ENCODE measurements at regions not wholly inside any gene's neighbourhood (a gene's known extent, or its start where the extent isn't known, plus 50 kb on each side); places are given as distances from the start of the nearest gene placed in this dataset.
"Not testable (repeated sequence)": the region's sequence is repeated elsewhere in the genome, so short reads cannot be mapped to it uniquely, and the experiment has no call there.

DNA sequence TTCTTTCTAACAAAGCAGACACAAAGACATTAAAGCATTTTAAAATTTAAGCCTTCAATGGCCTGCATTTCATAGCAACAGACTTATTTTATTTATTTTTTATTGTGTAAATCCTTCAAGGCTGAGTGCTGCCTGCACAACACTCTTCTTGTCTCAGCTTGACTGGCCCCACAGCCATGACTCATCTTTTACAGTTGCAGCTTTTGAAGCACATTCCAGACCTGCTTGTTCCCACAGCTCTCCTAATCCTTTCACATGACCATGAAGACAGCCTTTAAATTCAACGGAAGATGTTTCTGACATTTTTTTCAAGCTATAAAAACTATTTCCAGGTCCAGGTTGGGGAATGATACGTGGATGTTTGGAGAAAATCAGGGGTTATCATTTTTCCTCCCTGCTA lies 276.9 kb upstream of the TACR3 start:
- DNase-seq (ENCODE audit: low spot score) = no peak

DNA sequence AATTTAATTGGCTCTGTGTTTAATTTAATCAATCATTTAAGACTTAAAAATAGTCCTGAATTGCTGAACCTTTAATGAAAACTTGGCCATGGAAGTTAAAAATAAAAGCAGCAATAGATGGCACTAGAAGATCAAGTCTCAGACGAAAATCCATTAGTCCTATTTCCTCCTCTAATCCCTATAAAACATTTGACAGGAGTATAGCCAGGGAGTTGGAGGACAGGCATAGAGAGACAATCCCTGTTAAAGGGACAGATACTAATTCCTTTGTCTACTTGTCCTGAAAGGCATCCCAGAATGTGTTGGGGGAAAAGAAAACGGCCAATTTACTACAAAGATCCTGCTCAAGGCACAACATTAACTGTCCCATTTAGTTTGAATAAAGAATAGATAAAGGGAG lies 276.3 kb upstream of the TACR3 start:
- no peak for DNase-seq (ENCODE audit: low spot score)

DNA sequence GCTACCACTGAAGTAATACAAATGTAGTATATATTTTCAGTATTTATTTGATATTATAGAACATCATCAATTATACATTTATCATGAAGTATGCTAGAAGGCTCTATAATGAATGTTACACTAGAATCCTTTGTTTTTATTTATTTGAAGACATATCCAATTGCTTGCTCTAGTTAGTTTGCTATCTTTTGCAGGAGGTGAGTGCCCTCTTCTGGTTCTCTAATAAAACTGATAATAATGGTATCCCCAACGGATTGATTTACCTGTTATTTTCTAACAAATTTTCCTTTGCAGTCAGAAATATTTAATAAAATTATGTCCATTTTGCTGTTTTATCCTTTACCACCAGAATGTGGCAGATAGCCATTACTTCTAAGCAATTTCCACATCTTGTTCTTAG lies 274.3 kb upstream of the TACR3 start:
- DNase-seq (ENCODE audit: low spot score) = peak; percentile 41

DNA sequence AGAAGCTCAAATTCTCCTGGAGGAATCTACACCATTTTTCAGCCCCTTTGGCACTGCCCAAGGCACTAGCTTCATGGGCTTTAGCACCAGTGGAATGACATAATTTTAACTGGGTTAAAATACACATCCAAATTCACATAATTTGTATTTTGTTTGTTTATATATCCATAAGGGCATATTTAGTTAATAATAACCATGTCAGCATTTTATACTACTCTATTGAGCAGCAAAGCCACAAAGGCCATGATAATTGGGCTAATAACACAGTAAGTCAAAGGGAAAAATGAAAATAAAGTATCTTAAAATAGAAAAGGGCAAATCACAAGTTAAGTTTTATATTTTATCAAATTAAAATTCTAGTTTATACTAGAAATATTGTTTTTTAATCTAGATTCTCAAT lies 262.7 kb upstream of the TACR3 start:
- DNase-seq (ENCODE audit: low spot score) = no peak

DNA sequence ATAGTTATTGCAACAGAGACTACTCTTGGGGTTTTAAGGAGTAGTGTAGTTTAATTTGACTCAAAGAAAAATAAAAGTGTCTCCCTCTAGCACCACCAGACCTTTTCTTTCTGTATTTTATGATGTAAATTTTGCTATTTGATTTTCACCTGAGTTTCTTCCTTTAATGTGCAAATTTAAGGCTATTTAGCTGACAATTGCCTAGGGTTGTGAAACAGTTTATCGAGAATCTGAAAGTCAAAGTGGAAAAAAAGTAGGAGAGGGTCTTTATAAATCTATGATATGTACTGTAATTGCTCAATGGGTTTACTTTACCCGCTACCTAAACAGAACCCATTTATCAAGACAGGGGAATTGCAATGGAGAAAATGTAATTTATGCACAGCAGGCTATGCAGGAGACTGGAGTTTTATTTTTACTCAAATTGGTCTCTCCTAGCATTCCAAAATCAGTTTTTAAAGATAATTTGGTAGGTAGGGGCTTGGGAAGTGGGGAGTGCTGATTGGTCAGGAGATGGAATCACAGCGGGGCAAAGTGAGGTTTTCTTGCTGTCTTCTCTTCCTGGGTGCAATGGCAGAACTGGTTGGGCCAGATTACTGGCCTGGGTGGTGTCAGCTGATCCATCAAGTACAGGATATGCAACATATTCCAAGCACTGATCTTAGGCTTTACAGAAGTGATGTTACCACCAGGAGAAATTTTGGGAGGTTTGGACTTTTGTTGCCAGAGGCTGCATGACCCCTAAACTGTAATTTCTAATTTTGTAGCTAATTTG lies 228.6 kb upstream of the TACR3 start:
- no peak for DNase-seq (ENCODE audit: low spot score)

DNA sequence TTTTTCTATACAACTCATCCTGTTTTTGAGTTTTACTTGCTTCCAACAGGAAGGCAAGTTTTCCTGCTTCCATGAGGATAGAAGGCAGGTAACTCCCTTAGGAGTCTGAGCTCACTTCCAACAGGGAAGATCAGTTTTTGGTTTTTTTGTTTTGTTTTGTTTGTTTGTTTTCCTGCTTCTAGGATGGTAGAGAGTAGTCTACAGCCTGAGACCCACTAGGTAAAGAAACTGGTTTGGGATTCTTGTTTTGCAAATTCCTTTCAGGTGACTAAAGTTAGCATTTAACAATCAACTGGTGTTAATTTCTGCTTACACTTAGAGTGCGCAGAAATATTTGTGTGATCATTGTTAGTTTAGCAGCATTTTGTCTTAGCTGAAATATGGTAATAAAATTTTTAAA lies 227.8 kb upstream of the TACR3 start:
- no peak for DNase-seq (ENCODE audit: low spot score)

DNA sequence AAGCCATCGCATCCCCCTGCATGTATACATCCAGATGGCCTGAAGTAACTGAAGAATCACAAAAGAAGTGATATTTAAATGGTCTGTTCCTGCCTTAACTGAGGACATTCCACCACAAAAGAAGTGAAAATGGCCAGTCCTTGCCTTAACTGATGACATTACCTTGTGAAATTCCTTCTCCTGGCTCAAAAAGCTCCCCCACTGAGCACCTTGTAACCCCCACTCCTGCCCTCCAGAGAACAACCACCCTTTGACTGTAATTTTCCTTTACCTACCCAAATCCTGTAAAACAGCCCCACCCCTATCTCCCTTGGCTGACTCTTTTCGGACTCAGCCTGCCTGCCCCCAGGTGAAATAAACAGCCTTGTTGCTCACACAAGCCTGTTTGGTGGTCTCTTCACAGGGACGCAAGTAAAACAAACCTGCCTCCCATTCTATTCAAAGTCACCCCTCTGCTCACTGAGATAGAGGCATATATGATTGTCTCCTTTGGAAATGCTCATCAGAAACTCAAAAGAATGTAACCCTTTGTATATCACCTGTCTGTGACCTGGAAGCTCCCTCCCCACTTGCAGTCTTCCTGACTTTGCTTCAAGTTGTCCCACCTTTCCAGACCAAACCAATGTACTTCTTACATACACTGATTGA lies 227.0 kb upstream of the TACR3 start:
- DNase-seq (ENCODE audit: low spot score) = not testable (repeated sequence)

DNA sequence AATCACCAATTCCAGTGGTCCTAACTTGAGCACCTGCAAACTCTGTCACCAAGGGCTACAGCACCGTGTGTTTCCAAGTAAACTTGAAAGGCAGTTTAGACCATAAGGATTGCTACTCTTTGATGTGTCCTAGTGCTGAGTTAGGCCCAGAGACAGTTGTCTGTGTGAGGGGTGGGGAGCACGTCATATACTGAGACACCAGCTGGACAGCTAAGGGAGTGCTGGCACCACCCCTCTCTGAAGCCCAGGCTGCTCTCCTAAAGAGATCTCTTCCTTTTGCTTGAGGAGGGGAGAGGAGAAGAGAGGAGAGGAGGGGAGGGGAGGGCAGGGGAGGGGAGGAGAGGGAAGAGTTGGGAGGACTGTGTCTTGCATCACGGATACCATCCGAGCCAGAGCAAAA lies 218.7 kb upstream of the TACR3 start:
- no peak for DNase-seq (ENCODE audit: low spot score)

DNA sequence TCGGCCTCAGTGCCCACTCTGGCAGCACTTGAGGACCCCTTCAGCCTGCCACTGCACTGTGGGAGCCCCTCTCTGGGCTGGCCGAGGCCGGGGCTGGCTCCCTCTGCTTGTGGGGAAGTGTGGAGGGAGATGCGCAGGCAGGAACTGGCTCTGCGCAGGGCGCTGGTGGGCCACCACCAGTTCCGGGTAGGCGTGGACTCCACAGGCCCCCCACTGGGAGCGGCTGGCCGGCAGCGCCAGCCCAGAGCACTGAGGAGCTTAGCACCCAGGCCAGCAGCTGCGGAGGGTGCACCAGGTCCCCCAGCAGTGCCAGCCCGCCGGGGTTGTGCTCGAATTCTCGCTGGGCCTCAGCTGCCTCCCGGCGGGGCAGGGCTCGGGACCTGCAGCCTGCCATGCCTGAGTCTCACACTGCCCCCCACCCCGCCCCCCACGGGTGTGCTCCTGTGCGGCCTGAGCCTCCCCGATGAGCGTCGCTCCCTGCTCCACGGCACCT lies 216.9 kb upstream of the TACR3 start:
- no peak for DNase-seq (ENCODE audit: low spot score)

DNA sequence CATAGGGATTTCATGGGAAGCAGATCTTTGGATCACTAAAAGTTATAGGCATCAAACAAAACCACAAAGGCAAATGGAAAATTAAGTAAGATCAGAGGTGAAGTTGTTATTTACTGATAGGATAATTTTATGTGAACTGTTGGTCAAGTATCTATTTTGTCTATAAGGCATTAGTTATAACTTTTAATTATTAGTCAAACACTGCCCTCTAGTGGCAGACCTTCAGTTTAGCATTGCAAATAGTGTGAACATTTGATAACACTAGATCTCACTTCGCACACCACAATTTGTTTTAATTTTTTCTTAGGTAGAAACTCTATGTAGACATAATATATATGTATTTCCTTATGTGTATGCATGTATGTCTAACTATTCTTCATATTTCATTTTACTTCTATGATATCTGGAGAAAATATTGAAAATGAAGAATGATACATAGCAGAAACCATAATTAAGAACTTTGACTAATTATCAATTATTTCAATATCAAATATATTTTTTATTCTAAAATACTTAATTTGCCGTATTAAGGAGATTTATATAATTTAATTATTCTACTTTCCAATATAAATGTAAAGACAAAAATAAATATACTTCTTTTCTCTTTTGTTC lies 214.5 kb upstream of the TACR3 start:
- DNase-seq (ENCODE audit: low spot score) = peak; percentile 75

DNA sequence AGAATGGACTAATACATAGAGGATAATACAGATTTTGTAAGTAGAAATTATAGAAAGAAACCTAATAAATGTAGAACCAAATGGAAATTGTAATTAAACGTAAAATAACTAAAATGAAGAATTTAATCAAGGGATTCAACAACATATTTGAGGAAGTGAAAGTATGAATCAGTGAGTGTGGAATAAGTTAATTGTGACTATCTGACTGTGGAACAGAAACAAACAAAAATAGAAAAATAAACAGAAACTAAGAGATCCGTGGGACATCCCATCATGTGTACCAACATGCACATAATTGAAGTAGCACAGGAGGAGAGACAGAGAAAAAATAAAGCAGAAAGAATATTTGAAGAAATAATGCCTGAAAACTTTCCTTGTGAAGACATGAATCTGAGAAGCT lies 208.6 kb upstream of the TACR3 start:
- DNase-seq (ENCODE audit: low spot score) = no peak

DNA sequence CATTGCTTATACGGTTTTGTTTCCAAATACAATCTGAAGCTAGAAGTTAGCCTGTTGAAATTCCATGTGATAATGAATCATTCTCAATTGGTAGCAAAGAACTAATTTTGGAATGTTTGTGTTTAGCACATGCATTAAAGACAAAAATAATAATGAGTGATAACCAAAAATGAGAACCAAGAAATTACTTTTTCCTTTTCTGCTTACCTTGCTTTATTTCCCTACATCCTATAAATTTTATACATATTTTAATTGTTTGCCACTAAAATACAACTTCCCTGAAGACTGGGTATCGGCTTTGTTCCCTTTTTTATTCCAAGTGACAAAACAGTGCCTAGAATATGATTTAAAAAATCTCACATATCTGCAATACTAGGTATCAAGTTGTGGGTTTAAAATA lies 203.8 kb upstream of the TACR3 start:
- no peak for DNase-seq (ENCODE audit: low spot score)

DNA sequence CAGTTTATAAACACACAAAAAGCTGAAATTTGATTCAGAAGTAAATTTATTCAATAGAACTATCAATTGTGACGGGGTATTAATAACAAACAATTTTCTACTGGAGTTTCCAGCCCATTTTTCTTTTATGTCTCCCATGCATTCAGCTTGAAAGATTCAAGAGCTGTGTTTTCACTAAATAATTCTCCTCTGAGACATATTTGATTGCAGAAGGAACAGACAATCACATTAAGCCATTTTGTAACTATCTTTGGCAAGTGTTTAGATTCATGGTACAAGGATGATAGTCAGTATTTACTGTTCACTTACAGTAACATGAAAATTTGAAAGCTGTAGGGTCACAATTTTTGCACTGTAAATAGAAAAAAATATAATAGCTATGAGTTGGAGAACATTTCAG lies 198.4 kb upstream of the TACR3 start:
- DNase-seq (ENCODE audit: low spot score) = no peak

DNA sequence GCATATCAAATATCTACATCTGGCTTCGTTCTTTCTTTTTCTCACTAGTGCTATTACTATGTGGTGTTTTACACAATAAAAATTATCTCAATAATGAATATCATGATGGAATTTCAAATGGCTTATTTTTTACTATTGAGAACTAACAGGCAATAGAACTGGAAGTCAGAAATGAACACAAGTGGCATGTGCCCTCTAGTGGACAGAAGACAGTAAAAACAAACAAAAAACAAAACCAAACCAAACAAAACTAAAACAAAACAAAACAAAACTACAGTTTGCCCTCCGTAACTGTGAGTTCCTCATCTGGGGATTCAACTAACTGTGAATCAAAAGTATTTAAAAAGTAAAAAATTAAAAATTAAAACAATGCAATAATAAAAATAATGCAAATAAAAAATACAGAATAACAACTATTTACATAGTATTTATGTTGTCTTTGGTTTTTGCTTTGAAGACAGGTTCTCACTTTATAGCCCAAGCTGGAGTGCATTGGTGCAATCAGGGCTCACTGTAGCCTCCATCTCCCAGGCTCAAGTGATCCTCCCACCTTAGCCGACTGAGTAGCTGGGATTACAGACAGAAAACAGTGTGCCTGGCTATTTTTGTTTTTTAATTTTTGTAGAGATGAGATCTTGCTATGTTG lies 195.6 kb upstream of the TACR3 start:
- peak; percentile 60 for DNase-seq (ENCODE audit: low spot score)

DNA sequence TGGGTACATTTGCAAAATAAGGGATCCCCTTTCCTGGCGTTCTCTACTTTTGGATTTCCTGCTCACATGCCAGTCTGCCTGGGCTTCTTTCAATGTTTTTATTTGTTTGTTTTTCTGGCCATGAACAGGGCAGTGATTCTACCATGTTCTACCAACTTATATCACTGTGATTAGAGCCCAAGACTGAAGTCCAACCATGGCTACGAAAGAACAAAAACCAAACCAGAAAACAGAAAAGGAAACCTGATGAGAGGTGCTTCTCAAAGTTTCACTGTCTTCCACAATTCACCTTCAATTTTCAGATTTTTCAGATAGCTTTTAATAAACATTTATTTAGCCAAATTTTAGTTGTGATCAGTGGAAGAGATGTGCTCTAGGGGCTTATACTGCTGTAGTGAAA lies 187.6 kb upstream of the TACR3 start:
- DNase-seq (ENCODE audit: low spot score) = no peak

DNA sequence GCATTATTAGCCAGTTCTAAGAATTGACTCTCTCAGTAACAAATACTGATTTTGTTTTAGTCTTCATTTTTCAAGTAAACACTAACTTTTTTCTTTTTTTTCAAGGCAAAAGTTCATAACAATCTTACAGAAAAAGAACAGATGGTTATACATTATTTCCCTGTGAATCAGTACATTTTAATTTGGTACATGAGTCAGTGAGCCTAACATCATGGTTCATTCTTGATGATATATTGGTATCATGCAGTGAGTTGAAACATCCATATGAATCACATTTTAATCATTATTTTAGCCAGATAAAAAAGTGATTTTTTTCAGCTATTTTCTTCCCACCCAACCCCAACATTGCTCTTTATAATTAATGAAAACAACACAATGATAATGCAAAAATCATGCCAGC lies 184.3 kb upstream of the TACR3 start:
- no peak for DNase-seq (ENCODE audit: low spot score)

DNA sequence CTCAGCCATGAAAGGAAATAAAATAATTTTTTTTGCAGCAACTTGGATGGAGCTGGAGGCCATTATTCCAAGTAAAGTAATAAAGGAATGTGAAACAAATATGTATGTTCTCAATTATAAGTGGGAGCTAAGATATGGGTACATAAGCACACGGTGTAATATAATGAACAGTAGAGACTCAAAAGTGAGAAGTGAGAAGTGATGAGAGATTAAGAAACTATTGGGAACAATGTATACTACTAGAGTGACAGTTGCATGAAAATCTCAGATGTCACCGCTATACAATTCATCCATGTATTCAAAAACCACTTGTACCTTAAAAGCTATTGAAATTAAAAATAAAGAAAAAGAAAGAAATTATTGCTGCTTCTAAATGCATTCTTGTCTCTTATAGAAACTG lies 182.9 kb upstream of the TACR3 start:
- no peak for DNase-seq (ENCODE audit: low spot score)

DNA sequence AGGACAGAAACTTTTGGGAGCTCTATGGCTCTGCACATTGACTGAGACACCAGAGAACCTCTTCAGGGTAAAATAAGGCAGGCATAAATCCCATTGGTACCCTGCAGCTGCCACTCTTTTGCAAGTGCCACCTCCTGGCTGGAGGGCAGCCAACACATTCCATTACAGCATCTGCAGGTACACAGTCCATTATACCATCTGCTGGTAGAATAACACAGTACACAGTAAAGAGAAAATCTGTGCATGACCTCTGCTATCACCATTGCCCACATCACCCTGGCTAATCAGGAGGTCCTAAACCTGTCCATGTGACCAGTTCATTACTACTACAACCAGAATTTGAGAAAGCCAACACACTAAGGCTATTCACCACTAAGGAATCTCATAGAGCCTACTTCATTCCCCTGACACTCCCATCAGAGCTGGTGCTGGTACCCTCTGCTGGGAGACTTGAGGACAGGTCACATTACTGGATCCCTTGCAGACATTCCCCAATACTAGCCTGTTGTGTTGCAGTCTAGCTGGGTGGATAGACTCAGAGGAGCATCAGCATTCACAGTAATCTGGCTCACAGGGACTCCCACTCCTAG lies 176.2 kb upstream of the TACR3 start:
- DNase-seq (ENCODE audit: low spot score) = no peak

DNA sequence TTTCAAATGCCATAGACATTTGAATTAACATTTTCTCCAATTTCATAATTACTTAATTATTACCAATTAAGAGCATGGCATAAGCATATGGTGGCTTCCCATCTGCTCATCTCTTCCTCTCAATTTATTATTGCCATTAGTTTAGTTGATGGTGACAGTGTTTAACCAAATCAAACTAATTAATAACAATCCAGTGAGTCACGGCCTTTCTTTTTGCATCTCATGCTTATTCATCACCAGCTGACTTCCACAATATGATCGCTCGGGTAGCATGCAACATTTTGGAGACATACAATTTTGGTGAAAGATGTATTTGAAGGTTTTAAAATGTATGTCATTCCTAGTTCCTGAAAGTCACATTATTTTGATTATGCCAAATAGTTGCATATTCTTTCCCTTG lies 172.8 kb upstream of the TACR3 start:
- DNase-seq (ENCODE audit: low spot score) = no peak

DNA sequence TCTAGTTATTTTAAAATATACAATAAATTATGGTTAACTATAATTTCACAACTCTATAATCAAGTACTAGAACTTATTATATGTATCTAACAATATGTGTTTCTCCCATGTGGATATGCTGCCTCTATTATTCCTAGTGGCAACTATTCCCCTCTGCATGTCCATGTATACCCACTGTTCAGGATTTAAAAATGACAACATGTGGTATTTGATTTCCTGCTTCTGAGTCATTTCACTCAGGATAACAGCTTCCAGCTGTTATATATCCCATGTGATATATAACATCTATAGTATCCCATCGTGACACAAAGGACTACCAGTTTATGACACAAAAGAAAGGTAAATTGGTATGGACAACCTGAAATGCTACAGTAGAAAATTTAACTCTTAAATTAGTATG lies 167.4 kb upstream of the TACR3 start:
- DNase-seq (ENCODE audit: low spot score) = no peak

DNA sequence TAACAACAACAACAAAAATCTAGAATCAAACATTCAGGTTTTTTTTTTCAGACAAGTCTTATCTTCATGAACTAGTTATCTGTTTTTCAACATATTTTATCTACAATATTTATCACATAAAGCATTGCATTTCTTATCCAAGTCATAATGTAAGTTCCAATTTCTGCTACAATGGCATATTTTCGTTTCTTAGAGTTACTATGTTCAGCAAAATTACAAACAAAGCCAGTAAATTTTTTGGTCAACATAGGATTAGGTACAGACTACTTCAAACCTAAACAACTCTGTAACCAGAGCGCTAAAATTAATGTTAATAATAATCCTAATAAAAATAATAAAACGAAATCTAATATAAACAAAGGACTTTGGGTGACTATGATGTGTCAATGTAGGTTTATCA lies 165.4 kb upstream of the TACR3 start:
- DNase-seq (ENCODE audit: low spot score) = no peak

DNA sequence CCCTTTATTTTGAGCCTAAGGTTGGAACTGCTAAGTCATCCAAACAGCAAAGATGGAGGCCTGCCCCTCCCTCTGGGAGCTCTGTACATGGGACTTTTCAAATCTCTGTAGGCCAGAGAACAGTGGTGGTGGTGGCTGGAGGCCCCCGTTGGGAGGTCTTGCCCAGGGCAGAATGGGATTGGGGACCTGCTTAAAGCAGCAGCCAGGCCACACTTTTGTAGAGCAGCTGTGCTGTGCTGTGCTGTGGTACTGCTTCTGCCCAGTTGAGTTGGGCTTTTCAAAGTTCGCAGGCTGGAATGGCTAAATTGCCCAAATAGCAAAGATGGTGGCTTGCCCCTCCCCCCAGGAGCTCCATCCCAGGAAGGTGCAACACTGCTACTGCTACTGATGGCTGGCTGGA lies 147.5 kb upstream of the TACR3 start:
- no peak for DNase-seq (ENCODE audit: low spot score)

DNA sequence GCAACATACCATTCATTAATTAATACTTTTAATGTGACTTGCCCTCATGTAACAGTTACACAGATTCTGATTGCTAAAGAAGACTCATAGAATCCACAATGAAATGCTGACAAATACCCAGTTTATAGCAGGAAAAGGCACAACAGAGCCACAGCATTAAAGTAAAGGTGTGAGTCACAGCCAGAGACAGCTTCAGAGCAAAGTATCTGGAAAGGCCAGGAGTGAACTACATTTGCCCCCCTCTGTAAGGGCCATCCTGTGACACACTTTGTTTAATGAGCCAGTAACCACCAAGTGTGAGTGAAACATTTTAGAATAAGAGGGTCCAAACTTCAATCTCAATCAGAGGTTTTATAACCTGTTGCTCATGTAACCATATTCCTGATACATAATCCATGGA lies 133.8 kb upstream of the TACR3 start:
- no peak for DNase-seq (ENCODE audit: low spot score)
